Osteoblast (primary cell): ENCODE measurements at regions not wholly inside any gene's neighbourhood (a gene's known extent, or its start where the extent isn't known, plus 50 kb on each side); places are given as distances from the start of the nearest gene placed in this dataset.
A peak's percentile ranks its signal among the peaks of the same experiment; 100 is the strongest.
"Not testable (repeated sequence)": the region's sequence is repeated elsewhere in the genome, so short reads cannot be mapped to it uniquely, and the experiment has no call there.

Experiments
- DNase-seq: peaks from one replicate; pipeline ENCODE4 v3.0.0; 2011; ENCODE audit warnings: low spot score, mixed read lengths; ENCODE audit not compliant: insufficient read length; ENCODE audit errors: missing footprints
- H2AFZ ChIP-seq: 2 replicates; pipeline ENCODE4 v1.6.0; 2011; ENCODE audit warnings: mild to moderate bottlenecking, low read length
- H3K27ac ChIP-seq: 2 replicates; pipeline ENCODE4 v1.5.1; 2011; ENCODE audit warnings: mild to moderate bottlenecking, low read depth, low read length, moderate library complexity
- H3K27me3 ChIP-seq: 2 replicates; pipeline ENCODE4 v1.6.0; 2012; ENCODE audit warnings: mild to moderate bottlenecking, control low read depth, inconsistent platforms, low read length, moderate library complexity; ENCODE audit not compliant: insufficient read depth
- H3K36me3 ChIP-seq: 2 replicates; pipeline ENCODE4 v1.5.1; 2011; ENCODE audit warnings: mild to moderate bottlenecking, low read length, control low read depth, moderate library complexity; ENCODE audit not compliant: insufficient read depth
- H3K4me1 ChIP-seq: 2 replicates; pipeline ENCODE4 v1.5.1; 2011; ENCODE audit warnings: mild to moderate bottlenecking, low read length, control low read depth, moderate library complexity; ENCODE audit not compliant: insufficient read depth
- H3K4me2 ChIP-seq: 2 replicates; pipeline ENCODE4 v1.6.0; 2011; ENCODE audit warnings: mild to moderate bottlenecking, low read length; ENCODE audit not compliant: insufficient read depth
- H3K4me3 ChIP-seq: fragments of 200-600 bp; sonication (generic); 3 replicates; pipeline ENCODE4 v1.5.1; 2012; ENCODE audit warnings: mild to moderate bottlenecking, low read length, inconsistent platforms; ENCODE audit not compliant: insufficient read depth
- H3K79me2 ChIP-seq: 2 replicates; pipeline ENCODE4 v1.6.0; 2012; ENCODE audit warnings: mild to moderate bottlenecking, low read length, control low read depth, inconsistent platforms; ENCODE audit not compliant: insufficient read depth
- H3K9me3 ChIP-seq: 2 replicates; pipeline ENCODE4 v1.5.1; 2011; ENCODE audit warnings: low read depth, low read length, control low read depth
- H4K20me1 ChIP-seq: 2 replicates; pipeline ENCODE4 v1.6.0; 2012; ENCODE audit warnings: mild to moderate bottlenecking, low read length, control low read depth; ENCODE audit not compliant: insufficient read depth
- TF ChIP-seq, protein P1 (sequence below): IDR thresholded peaks from 2 replicates; pipeline ENCODE4 v1.5.1; 2011; ENCODE audit warnings: mild to moderate bottlenecking, low read depth, low read length, moderate library complexity; ENCODE audit errors: extremely low read depth

- TF ChIP-seq, protein P1, sequence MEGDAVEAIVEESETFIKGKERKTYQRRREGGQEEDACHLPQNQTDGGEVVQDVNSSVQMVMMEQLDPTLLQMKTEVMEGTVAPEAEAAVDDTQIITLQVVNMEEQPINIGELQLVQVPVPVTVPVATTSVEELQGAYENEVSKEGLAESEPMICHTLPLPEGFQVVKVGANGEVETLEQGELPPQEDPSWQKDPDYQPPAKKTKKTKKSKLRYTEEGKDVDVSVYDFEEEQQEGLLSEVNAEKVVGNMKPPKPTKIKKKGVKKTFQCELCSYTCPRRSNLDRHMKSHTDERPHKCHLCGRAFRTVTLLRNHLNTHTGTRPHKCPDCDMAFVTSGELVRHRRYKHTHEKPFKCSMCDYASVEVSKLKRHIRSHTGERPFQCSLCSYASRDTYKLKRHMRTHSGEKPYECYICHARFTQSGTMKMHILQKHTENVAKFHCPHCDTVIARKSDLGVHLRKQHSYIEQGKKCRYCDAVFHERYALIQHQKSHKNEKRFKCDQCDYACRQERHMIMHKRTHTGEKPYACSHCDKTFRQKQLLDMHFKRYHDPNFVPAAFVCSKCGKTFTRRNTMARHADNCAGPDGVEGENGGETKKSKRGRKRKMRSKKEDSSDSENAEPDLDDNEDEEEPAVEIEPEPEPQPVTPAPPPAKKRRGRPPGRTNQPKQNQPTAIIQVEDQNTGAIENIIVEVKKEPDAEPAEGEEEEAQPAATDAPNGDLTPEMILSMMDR = no peak
- Histone ChIP-seq H4K20me1 (no peaks in the 10 kb centered on the region), H2AFZ (no peak overlapping the region)
Measured at GRCh38 chr10:100650693-100651092, 94.7 kb upstream of the PAX2 start.

DNA sequence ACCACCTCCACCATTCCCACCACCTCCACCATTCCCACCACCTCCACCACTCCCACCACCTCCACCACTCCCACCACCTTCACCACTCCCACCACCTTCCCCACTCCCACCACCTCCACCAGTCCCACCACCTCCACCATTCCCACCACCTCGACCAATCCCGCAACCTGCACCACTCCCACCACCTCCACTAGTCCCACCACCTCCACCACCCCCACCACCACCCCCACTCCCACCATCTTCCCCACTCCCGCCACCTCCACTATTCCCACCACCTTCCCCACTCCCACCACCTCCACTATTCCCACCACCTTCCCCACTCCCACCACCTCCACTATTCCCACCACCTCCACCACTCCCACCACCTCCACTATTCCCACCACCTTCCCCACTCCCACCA lies 94.3 kb upstream of the PAX2 start:
- not testable (repeated sequence) for H3K27ac ChIP-seq, H4K20me1 ChIP-seq, H3K79me2 ChIP-seq, H3K9me3 ChIP-seq, H3K4me1 ChIP-seq, H3K36me3 ChIP-seq, H2AFZ ChIP-seq, H3K4me3 ChIP-seq, H3K4me2 ChIP-seq
- peak; percentile 61 for DNase-seq
- peaks cover 48% of the 10 kb centered on the region for H3K27me3 ChIP-seq

More at GRCh38 chr10:100650693-100651092, 94.7 kb upstream of the PAX2 start:
- peak; percentile 61 for DNase-seq
- Histone ChIP-seq H3K4me3 (no peak overlapping the region), H3K9me3 (no peaks in the 10 kb centered on the region), H3K27me3 (peaks cover 45% of the 10 kb centered on the region), H3K79me2 (no peaks in the 10 kb centered on the region), H3K4me1 (no peaks in the 10 kb centered on the region), H3K27ac (no peak overlapping the region), H3K4me2 (no peak overlapping the region), H3K36me3 (no peaks in the 10 kb centered on the region)

- Histone ChIP-seq H3K9me3 (no peaks in the 10 kb centered on the region), H3K27me3 (peaks cover 45% of the 10 kb centered on the region), H3K4me1 (no peaks in the 10 kb centered on the region), H4K20me1 (no peaks in the 10 kb centered on the region), H2AFZ (no peak overlapping the region), H3K36me3 (no peaks in the 10 kb centered on the region), H3K4me3 (no peak overlapping the region), H3K4me2 (no peak overlapping the region), H3K79me2 (no peaks in the 10 kb centered on the region), H3K27ac (no peak overlapping the region)
- TF ChIP-seq, protein P1 = no peak
- peak; percentile 43 for DNase-seq
Measured at GRCh38 chr10:100651916-100652315, 93.5 kb upstream of the PAX2 start.

DNA sequence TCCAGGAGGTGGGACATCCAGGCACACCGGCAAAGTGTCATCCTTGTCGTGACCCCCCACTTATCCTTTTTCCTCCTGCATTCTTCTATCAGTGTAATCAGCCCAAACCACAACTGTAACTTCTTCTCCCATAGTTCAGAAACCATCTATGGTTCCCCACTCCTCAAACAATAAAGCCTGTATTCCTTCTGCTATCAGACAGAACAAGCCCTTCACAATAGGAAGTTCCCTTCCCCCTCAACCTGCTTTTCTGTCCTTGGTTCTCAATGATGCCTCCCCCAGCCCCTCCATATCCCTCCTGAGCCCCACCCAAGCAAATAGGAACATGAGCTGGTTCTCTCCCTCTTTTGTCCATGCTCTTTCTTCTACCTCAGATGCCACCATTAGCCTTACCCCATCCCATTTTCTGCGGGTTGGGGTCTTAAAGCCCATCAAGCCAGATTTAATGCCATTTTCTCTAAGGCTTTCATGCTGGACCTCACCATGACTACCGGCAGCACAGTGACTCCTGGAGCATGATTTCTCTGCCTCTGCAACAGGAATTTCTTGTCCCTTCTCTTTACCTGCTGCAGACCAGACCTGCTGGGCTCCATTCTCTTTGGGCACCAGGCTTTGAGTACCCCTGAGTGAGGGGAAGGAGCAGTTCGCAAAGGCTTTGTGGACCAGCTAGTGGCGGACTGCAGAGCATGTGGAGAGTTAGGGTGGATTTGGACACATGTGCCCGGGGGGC lies 92.8 kb upstream of the PAX2 start:
- DNase-seq = peak; percentile 69

More for the DNA sequence above, 92.8 kb upstream of the PAX2 start:
- peaks cover 49% of the 10 kb centered on the region for H3K27me3 ChIP-seq
- H3K9me3 ChIP-seq = no peaks in the 10 kb centered on the region
- H4K20me1 ChIP-seq = no peaks in the 10 kb centered on the region
- H3K79me2 ChIP-seq = no peaks in the 10 kb centered on the region
- no peak overlapping the region for H3K27ac ChIP-seq
- H2AFZ ChIP-seq = no peak overlapping the region
- H3K4me2 ChIP-seq = no peak overlapping the region
- H3K36me3 ChIP-seq = no peaks in the 10 kb centered on the region
- TF ChIP-seq, protein P1 = no peak
- H3K4me1 ChIP-seq = no peaks in the 10 kb centered on the region
- H3K4me3 ChIP-seq = no peak overlapping the region
